ENCODE measurements at regions not wholly inside any gene's neighbourhood (a gene's known extent, or its start where the extent isn't known, plus 50 kb on each side); places are given as distances from the start of the nearest gene placed in this dataset.

GRCh38 chr13:29903543-29903942 lies 53.1 kb upstream of the UBL3 start:
- no peak for DNase-seq (ENCODE audit: low spot score)

GRCh38 chr13:29902632-29903305 lies 52.4 kb upstream of the UBL3 start:
- DNase-seq (ENCODE audit: low spot score): no peak

DNA sequence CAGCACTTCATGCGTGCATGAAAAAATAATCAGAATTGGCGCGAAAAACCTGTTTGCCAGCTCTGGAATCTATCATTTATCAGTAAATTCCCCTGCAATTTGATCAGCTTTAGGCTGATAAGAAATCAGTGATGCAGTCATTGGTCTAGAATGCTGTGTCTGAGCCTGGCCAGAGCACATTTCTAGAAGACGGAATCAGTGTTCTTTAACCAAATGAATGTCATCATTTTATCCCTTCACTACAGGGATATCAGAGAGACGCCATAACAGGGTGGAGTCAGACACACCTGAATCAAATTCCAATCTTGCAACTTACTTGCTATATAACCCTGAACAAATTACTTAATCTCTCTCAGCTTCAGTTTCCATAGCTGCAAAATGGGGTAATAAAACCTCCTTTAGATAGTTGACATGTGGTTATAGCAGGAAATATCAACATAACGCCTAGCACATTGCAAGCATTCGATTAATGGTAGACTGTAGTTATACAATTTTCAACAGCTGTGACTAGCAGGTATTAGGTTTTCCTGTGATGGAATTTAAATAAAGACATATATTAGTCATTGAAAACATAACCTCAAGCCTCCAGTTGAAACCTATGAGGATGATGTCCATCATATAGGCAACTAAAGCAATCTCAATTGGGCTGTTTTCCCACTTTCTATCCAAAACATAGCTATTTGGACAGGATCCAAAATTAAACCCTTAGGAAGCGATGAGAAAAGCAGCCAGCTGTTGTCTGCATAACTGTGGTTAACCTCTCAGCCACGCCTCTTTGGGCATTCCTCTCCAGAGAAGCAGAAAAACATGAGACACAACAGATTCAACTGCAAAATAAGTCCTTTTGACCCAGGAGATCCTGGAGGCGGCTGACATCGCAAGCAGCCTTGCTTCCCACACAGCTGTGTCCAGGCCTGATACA lies 51.6 kb upstream of the UBL3 start:
- DNase-seq (ENCODE audit: low spot score): no peak

Measured in germinal center (tissue), 1 donor.